ENCODE measurements at regions not wholly inside any gene's neighbourhood (a gene's known extent, or its start where the extent isn't known, plus 50 kb on each side); places are given as distances from the start of the nearest gene placed in this dataset.

DNA sequence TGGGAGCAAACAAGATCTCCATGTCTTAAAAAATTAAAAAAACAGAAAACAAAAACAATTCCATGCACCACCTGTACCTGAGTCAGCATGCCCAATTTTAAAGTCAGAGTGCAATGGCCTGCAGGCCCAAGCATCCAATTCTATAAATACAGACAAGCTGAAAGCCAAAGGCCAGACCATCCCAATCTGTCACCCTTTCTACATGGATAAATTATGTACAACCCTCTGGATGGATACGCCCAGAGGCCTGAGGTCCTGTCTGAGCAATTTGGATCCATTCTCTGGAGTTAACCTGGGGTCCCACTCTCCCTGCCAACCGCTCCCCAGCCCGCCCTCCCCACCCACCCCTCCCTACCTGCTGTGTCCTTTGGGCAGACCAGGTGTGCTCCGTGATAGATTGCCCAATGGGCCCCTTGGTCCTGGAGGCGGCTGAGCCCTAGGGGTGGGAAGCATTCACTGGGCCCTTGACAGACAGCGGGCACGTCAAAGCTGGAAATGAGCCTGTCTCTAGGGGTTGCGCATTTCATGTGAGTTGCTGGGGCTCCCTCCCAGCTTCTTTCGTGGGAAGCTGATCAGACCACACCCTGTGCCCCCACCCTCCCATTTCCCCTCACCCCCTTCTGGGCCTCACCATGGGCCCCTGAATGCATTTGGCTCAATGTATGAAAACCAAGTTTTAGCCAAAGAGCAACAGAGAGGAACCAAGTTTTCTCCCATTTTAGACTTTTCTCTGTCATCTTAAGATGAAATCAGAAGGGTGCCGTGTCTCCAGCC lies 171.3 kb downstream of the BCL11B start:
- H3K4me3 ChIP-seq (ENCODE audit: control insufficient read depth, low read depth, low read length) = no peak overlapping the region
- TF ChIP-seq, protein P1, sequence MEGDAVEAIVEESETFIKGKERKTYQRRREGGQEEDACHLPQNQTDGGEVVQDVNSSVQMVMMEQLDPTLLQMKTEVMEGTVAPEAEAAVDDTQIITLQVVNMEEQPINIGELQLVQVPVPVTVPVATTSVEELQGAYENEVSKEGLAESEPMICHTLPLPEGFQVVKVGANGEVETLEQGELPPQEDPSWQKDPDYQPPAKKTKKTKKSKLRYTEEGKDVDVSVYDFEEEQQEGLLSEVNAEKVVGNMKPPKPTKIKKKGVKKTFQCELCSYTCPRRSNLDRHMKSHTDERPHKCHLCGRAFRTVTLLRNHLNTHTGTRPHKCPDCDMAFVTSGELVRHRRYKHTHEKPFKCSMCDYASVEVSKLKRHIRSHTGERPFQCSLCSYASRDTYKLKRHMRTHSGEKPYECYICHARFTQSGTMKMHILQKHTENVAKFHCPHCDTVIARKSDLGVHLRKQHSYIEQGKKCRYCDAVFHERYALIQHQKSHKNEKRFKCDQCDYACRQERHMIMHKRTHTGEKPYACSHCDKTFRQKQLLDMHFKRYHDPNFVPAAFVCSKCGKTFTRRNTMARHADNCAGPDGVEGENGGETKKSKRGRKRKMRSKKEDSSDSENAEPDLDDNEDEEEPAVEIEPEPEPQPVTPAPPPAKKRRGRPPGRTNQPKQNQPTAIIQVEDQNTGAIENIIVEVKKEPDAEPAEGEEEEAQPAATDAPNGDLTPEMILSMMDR (conservative IDR thresholded peaks at IDR 0.05; ENCODE audit: control insufficient read depth, insufficient read depth, low read depth, low read length) = no peak
- no peak for DNase-seq (ENCODE audit: low read depth)

- TF ChIP-seq, protein P1 (conservative IDR thresholded peaks at IDR 0.05; ENCODE audit: control insufficient read depth, insufficient read depth, low read depth, low read length) = no peak
- H3K4me3 ChIP-seq (ENCODE audit: control insufficient read depth, low read depth, low read length) = no peak overlapping the region
- DNase-seq (ENCODE audit: low read depth) = no peak
Observed at GRCh38 chr14:99101855-99102461, 170.0 kb downstream of the BCL11B start.

GRCh38 chr14:99116741-99117295 lies 155.2 kb downstream of the BCL11B start:
- no peak overlapping the region for H3K4me3 ChIP-seq (ENCODE audit: control insufficient read depth, low read depth, low read length)
- DNase-seq (ENCODE audit: low read depth) = no peak
- TF ChIP-seq, protein P1 (conservative IDR thresholded peaks at IDR 0.05; ENCODE audit: control insufficient read depth, insufficient read depth, low read depth, low read length) = no peak

DNA sequence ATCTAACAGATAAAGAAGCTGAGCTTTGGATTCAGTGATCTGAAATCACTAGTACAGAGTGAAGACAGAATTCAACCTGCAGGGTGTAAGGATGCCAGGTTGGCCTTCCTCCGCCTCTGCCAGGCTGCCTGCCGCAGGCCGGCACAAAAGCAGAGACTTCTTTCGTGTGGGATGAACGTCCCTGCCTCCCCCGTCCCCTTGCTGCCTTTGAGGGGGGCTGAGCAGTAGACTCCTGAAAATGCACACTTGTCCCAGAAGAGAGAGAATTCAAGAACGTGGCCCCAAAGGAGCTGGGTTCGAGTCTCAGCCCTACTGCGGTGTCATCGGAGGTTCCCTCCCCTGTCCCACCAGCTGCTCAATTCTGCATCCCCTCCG lies 154.3 kb downstream of the BCL11B start:
- DNase-seq (ENCODE audit: low read depth) = no peak
- TF ChIP-seq, protein P1 (conservative IDR thresholded peaks at IDR 0.05; ENCODE audit: control insufficient read depth, insufficient read depth, low read depth, low read length) = no peak
- H3K4me3 ChIP-seq (ENCODE audit: control insufficient read depth, low read depth, low read length) = no peak overlapping the region

DNA sequence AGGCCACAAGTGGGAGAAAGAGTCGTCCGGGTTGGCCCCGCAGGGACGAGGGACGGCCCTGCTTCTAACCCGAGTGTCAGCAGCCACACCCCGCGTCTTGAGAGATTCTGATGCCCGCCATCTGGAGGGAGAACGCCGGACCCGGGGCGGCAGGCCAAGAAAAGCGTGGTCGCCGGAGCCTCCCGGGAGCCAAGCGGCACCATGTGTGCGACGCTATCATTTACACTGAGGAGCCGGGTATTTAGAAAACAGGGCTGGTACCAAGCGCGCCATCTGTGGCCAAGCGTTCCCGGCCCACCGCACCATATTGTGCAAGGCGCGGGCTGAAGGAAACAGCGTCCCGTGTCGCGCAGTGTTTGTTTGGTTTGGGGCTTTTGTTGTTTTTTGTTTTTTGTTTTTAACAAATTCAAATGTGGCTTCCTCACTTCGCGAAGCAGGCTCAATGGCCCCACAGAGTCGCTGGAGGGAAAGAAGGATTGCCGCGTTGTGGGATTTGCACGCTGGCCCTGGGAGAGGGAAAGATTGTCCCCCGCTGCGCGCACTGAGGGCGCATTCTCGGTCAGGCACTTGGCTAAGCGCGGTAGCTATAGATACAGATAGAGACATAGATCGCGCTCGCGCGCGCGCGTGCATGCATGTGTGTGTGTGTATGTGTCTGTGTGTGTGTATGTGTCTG lies 153.8 kb downstream of the BCL11B start:
- TF ChIP-seq, protein P1 (conservative IDR thresholded peaks at IDR 0.05; ENCODE audit: control insufficient read depth, insufficient read depth, low read depth, low read length) = no peak
- H3K4me3 ChIP-seq (ENCODE audit: control insufficient read depth, low read depth, low read length) = no peak overlapping the region
- no peak for DNase-seq (ENCODE audit: low read depth)

DNA sequence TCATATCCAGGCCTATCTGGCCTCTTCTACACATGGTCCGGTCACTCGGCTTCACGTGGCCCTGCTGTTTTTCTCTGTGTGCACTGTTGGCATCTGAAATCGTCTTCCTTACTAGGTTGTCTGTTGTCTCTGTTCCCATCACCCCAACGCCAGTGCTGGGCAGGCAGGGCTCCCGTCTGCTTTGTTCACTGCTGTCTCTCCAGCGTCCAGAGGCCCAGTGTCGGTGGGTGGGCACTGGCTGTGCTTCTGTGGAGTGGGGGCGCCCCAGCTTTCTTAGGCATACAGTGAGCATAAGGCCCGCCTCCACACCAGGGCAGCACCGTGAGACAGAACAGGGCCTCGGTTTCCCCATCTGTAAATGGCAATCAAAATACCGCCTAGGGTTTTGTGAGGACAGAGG lies 153.1 kb downstream of the BCL11B start:
- no peak for DNase-seq (ENCODE audit: low read depth)
- TF ChIP-seq, protein P1 (conservative IDR thresholded peaks at IDR 0.05; ENCODE audit: control insufficient read depth, insufficient read depth, low read depth, low read length) = no peak
- H3K4me3 ChIP-seq (ENCODE audit: control insufficient read depth, low read depth, low read length) = no peak overlapping the region

Measured in fibroblast of mammary gland (primary cell).